CD4-positive, alpha-beta memory T cell (primary cell): ENCODE measurements at regions not wholly inside any gene's neighbourhood (a gene's known extent, or its start where the extent isn't known, plus 50 kb on each side); places are given as distances from the start of the nearest gene placed in this dataset.
A peak's percentile ranks its signal among the peaks of the same experiment; 100 is the strongest.

ENCODE experiments used
- CTCF ChIA-PET: fragments of 350-600 bp; sonication (Branson Sonifier 250); formaldehyde crosslinking; loops from one replicate; lab custom pipeline; 2021; ENCODE audit warnings: inconsistent platforms; ENCODE audit not compliant: partially characterized antibody; lab: Charles Lee
- POLR2A ChIA-PET: fragments of 350-600 bp; sonication (Branson Sonifier 250); formaldehyde crosslinking; loops from one replicate; lab custom pipeline; 2021; ENCODE audit not compliant: partially characterized antibody; lab: Charles Lee
- DNase-seq, 5 donors: peaks; one replicate each; pipeline versions ENCODE4 v3.0.0 to v3.0.0-alpha.2; 2020 to 2022; ENCODE audit warnings: mixed read lengths in 1 of 5
- H3K27ac ChIP-seq: one replicate; pipeline ENCODE4 v1.7.0; 2013; ENCODE audit warnings: low read depth, low read length
- H3K27me3 ChIP-seq: 2 replicates; pipeline ENCODE4 v1.7.0; 2013; ENCODE audit warnings: mild to moderate bottlenecking, low read length, moderate library complexity; ENCODE audit not compliant: insufficient read depth
- H3K36me3 ChIP-seq: 2 replicates; pipeline ENCODE4 v1.7.0; 2013; ENCODE audit warnings: mild to moderate bottlenecking, low read length, moderate library complexity; ENCODE audit not compliant: insufficient read depth
- H3K4me1 ChIP-seq: 2 replicates; pipeline ENCODE4 v1.7.0; 2013; ENCODE audit warnings: mild to moderate bottlenecking, low read length, moderate library complexity; ENCODE audit not compliant: insufficient read depth
- H3K4me3 ChIP-seq, 2 donors: one replicate each; pipeline ENCODE4 v1.7.0; 2013; ENCODE audit warnings: low read length in 2 of 2, mild to moderate bottlenecking in 1 of 2
- H3K9me3 ChIP-seq, 2 donors: one replicate each; pipeline ENCODE4 v1.7.0; 2013; ENCODE audit warnings: low read length in 2 of 2, control low read depth in 1 of 2; ENCODE audit not compliant: control insufficient read depth in 1 of 2
- H3K27ac Mint-ChIP-seq, 7 donors: one replicate each; pipeline ENCODE4 v1.8.0; 2020 to 2021; ENCODE audit warnings: mixed read lengths in 7 of 7, mild to moderate bottlenecking in 6 of 7, inconsistent platforms in 3 of 7, moderate library complexity in 3 of 7
- H3K27me3 Mint-ChIP-seq, 2 donors: one replicate each; pipeline ENCODE4 v1.8.0; 2020 to 2021; ENCODE audit warnings: mixed read lengths in 2 of 2
- H3K36me3 Mint-ChIP-seq, 2 donors: one replicate each; pipeline ENCODE4 v1.8.0; 2020 to 2021; ENCODE audit warnings: mixed read lengths in 2 of 2, inconsistent platforms in 1 of 2, mild to moderate bottlenecking in 1 of 2
- H3K4me1 Mint-ChIP-seq, 4 donors: one replicate each; pipeline ENCODE4 v1.8.0; 2020 to 2021; ENCODE audit warnings: mixed read lengths in 4 of 4, mild to moderate bottlenecking in 1 of 4
- H3K4me3 Mint-ChIP-seq, 8 donors: one replicate each; pipeline ENCODE4 v1.8.0; 2020 to 2021; ENCODE audit warnings: mixed read lengths in 8 of 8, mild to moderate bottlenecking in 7 of 8, moderate library complexity in 6 of 8, inconsistent platforms in 3 of 8
- H3K9me3 Mint-ChIP-seq, 8 donors: one replicate each; pipeline ENCODE4 v1.8.0; 2020 to 2021; ENCODE audit warnings: mixed read lengths in 8 of 8, mild to moderate bottlenecking in 5 of 8, inconsistent platforms in 3 of 8, moderate library complexity in 1 of 8
- intact Hi-C: fragments of 100-400 bp; cut with micrococcal nuclease; formaldehyde crosslinking; loops from one replicate; pipeline ENCODE4 v1.15.1; 2023

GRCh38 chr12:38160318-38161122, 156.1 kb upstream of the ALG10B start:
- no peak overlapping the region for H3K4me3 Mint-ChIP-seq
- H3K4me1 Mint-ChIP-seq: no peaks in the 10 kb centered on the region
- no peaks in the 10 kb centered on the region for H3K27me3 Mint-ChIP-seq
- ChIA-PET CTCF (no interaction called here), POLR2A (no interaction called here)
- H3K36me3 Mint-ChIP-seq: no peaks in the 10 kb centered on the region
- H3K4me1 ChIP-seq: no peaks in the 10 kb centered on the region
- no peak overlapping the region for H3K4me3 ChIP-seq
- H3K27ac ChIP-seq: no peak overlapping the region
- H3K9me3 Mint-ChIP-seq: peaks cover 0 to 7% (median 0%) of the 10 kb centered on the region in 8 donors
- H3K36me3 ChIP-seq: no peaks in the 10 kb centered on the region
- no peaks in the 10 kb centered on the region for H3K9me3 ChIP-seq
- intact Hi-C loops: no loop called here
- H3K27ac Mint-ChIP-seq: no peak overlapping the region
- no peaks in the 10 kb centered on the region for H3K27me3 ChIP-seq
- DNase-seq: no peak

DNA sequence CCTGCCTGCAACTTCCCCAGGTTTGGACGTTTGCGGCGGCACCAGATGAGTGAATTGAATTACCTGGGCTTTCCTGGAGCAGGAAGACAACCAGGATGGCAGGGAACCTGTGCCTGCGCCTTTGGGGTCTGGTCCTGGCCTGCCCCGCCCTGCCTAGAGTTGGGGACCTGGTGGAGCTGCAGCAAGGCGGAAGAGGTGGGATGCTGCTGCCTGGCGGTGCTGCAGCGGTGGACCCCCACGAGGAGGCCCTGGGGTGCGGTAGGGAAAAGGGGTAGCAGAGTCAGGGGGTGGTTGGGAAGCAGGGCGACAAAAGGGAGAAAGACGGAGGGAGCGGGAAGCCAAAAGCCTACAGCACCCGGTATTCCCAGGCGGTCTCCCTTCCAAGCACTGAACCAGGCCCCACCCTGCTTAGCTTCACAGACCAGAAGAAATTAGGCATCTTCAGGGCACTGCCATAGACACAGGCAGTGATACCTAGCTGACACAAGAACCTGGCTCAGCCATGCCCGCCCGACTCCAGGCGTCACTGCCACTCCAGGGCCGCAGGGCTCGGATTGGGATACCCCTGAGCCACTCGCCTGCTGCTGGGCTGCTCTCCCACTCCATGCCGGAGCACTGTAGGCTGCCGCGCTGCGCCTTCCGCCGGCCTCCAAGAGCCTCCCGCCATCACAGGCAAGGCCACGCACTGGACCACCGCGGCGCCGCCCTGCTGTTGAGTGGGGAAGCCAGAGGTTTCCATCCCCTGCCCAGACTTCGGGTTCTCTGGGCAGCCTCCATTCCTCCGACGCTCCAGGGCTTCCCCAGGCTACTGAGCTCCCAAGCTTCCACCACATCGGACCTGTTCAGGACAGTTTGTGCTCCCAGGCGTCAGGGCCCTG, 155.2 kb upstream of the ALG10B start:
- Histone ChIP-seq H3K27ac (no peak overlapping the region), H3K9me3 (no peaks in the 10 kb centered on the region), H3K4me1 (no peaks in the 10 kb centered on the region), H3K36me3 (no peaks in the 10 kb centered on the region), H3K27me3 (no peaks in the 10 kb centered on the region), H3K4me3 (no peak overlapping the region)
- Mint-ChIP-seq H3K4me1 (no peaks in the 10 kb centered on the region), H3K9me3 (peaks cover 0 to 7% (median 0%) of the 10 kb centered on the region in 8 donors), H3K27me3 (no peaks in the 10 kb centered on the region), H3K4me3 (no peak overlapping the region), H3K27ac (no peak overlapping the region), H3K36me3 (no peaks in the 10 kb centered on the region)
- CTCF ChIA-PET: no interaction called here
- POLR2A ChIA-PET: no interaction called here
- DNase-seq: no peak
- intact Hi-C loops: no loop called here

GRCh38 chr12:38162013-38162412, 154.6 kb upstream of the ALG10B start:
- ChIA-PET CTCF (no interaction called here), POLR2A (no interaction called here)
- H3K36me3 Mint-ChIP-seq: no peaks in the 10 kb centered on the region
- Histone ChIP-seq H3K4me3 (no peak overlapping the region), H3K36me3 (no peaks in the 10 kb centered on the region), H3K9me3 (no peaks in the 10 kb centered on the region), H3K27ac (no peak overlapping the region), H3K4me1 (no peaks in the 10 kb centered on the region), H3K27me3 (no peaks in the 10 kb centered on the region)
- H3K4me1 Mint-ChIP-seq: no peaks in the 10 kb centered on the region
- intact Hi-C loops: no loop called here
- H3K27ac Mint-ChIP-seq: no peak overlapping the region
- no peaks in the 10 kb centered on the region for H3K27me3 Mint-ChIP-seq
- DNase-seq: no peak
- H3K9me3 Mint-ChIP-seq: peaks cover 0 to 7% (median 0%) of the 10 kb centered on the region in 8 donors
- peak overlapping the region in 1 of 8 donors; percentile 49 for H3K4me3 Mint-ChIP-seq

- intact Hi-C loops: no loop called here
- no peaks in the 10 kb centered on the region for H3K36me3 Mint-ChIP-seq
- no peak for DNase-seq
- Histone ChIP-seq H3K4me3 (no peak overlapping the region), H3K9me3 (no peaks in the 10 kb centered on the region), H3K4me1 (no peaks in the 10 kb centered on the region), H3K36me3 (no peaks in the 10 kb centered on the region), H3K27ac (no peak overlapping the region), H3K27me3 (no peaks in the 10 kb centered on the region)
- ChIA-PET POLR2A (no interaction called here), CTCF (no interaction called here)
- peak overlapping the region in 1 of 8 donors; percentile 6 for H3K4me3 Mint-ChIP-seq
- no peaks in the 10 kb centered on the region for H3K27me3 Mint-ChIP-seq
- H3K27ac Mint-ChIP-seq: peak overlapping the region in 1 of 7 donors; percentile 43
- H3K9me3 Mint-ChIP-seq: peaks cover 0 to 7% (median 0%) of the 10 kb centered on the region in 8 donors
- H3K4me1 Mint-ChIP-seq: no peaks in the 10 kb centered on the region
These were observed 153.7 kb upstream of the ALG10B start for GRCh38 chr12:38162708-38163441.

GRCh38 chr12:38163442-38163801, 153.2 kb upstream of the ALG10B start:
- Mint-ChIP-seq H3K27ac (no peak overlapping the region), H3K9me3 (peaks cover 0 to 7% (median 0%) of the 10 kb centered on the region in 8 donors), H3K4me3 (no peak overlapping the region), H3K36me3 (no peaks in the 10 kb centered on the region), H3K27me3 (no peaks in the 10 kb centered on the region), H3K4me1 (no peaks in the 10 kb centered on the region)
- ChIA-PET CTCF (no interaction called here), POLR2A (no interaction called here)
- H3K4me1 ChIP-seq: no peaks in the 10 kb centered on the region
- H3K27ac ChIP-seq: no peak overlapping the region
- no peaks in the 10 kb centered on the region for H3K27me3 ChIP-seq
- no peak overlapping the region for H3K4me3 ChIP-seq
- DNase-seq: no peak
- no peaks in the 10 kb centered on the region for H3K36me3 ChIP-seq
- H3K9me3 ChIP-seq: no peaks in the 10 kb centered on the region
- intact Hi-C loops: no loop called here

GRCh38 chr12:38166225-38166624, 150.3 kb upstream of the ALG10B start:
- no peak overlapping the region for H3K4me3 Mint-ChIP-seq
- H3K4me1 ChIP-seq: no peaks in the 10 kb centered on the region
- no peaks in the 10 kb centered on the region for H3K27me3 ChIP-seq
- intact Hi-C loops: no loop called here
- ChIA-PET POLR2A (no interaction called here), CTCF (no interaction called here)
- no peaks in the 10 kb centered on the region for H3K36me3 ChIP-seq
- peaks cover 0 to 7% (median 0%) of the 10 kb centered on the region in 8 donors for H3K9me3 Mint-ChIP-seq
- no peaks in the 10 kb centered on the region for H3K36me3 Mint-ChIP-seq
- no peaks in the 10 kb centered on the region for H3K27me3 Mint-ChIP-seq
- no peaks in the 10 kb centered on the region for H3K4me1 Mint-ChIP-seq
- DNase-seq: no peak
- H3K27ac Mint-ChIP-seq: no peak overlapping the region
- no peak overlapping the region for H3K4me3 ChIP-seq
- no peak overlapping the region for H3K27ac ChIP-seq
- no peaks in the 10 kb centered on the region for H3K9me3 ChIP-seq

DNA sequence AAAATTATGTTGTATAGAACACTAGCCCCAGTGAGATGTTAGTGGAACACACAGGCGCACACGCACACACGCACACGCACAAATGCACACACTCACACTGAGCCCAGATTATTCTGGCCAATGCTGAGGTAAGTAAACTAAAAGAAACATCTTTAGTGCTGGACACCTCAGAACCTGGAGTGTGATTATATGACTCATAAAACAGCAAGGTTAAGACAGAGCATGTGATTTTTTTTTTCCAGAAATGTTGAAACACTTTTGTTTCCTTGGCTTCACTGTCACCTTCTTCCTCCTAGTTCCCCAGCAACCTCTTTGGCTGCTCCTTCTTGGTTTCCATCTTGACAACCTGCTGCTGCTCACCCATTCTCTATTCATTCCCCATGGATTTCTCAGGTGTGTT, 141.0 kb upstream of the ALG10B start:
- Mint-ChIP-seq H3K36me3 (no peaks in the 10 kb centered on the region), H3K27ac (no peak overlapping the region), H3K27me3 (no peaks in the 10 kb centered on the region), H3K9me3 (peaks cover 0 to 8% (median 0%) of the 10 kb centered on the region in 8 donors), H3K4me1 (no peaks in the 10 kb centered on the region), H3K4me3 (no peak overlapping the region)
- Histone ChIP-seq H3K9me3 (no peaks in the 10 kb centered on the region), H3K4me1 (no peaks in the 10 kb centered on the region), H3K27me3 (no peaks in the 10 kb centered on the region), H3K36me3 (no peaks in the 10 kb centered on the region), H3K27ac (no peak overlapping the region), H3K4me3 (no peak overlapping the region)
- intact Hi-C loops: no loop called here
- ChIA-PET POLR2A (no interaction called here), CTCF (no interaction called here)
- no peak for DNase-seq
